SU-DHL-6 (cell line): ENCODE measurements at regions not wholly inside any gene's neighbourhood (a gene's known extent, or its start where the extent isn't known, plus 50 kb on each side); places are given as distances from the start of the nearest gene placed in this dataset.

Experiments used
- H2AFZ ChIP-seq: fragments of 200-600 bp; sonication (generic); 2 replicates; pipeline ENCODE4 v1.6.1; 2014; ENCODE audit warnings: low read depth, mild to moderate bottlenecking, moderate library complexity, mixed read lengths, antibody characterized with exemption, low read length; ENCODE audit not compliant: severe bottlenecking
- H3F3A ChIP-seq: fragments of 200-600 bp; shearing (Covaris generic); 2 replicates; pipeline ENCODE4 v1.6.0; 2016; ENCODE audit warnings: antibody characterized with exemption, mild to moderate bottlenecking; ENCODE audit not compliant: insufficient read depth
- H3K27ac ChIP-seq: fragments of 200-600 bp; sonication (generic); 2 replicates; pipeline ENCODE4 v1.5.1; 2016; ENCODE audit warnings: low read depth, mild to moderate bottlenecking, low read length, moderate library complexity, mixed read lengths
- H3K27me3 ChIP-seq: fragments of 200-600 bp; sonication (generic), shearing (Covaris generic); 2 replicates; pipeline ENCODE4 v1.6.0; 2014; ENCODE audit warnings: mild to moderate bottlenecking, low read length
- H3K36me3 ChIP-seq: fragments of 200-600 bp; sonication (generic); 2 replicates; pipeline ENCODE4 v1.6.1; 2014; ENCODE audit warnings: mild to moderate bottlenecking, low read length, mixed read lengths
- H3K4me2 ChIP-seq: fragments of 300-600, 200-600 bp; shearing (Covaris generic), sonication (generic); 2 replicates; pipeline ENCODE4 v1.6.0; 2014; ENCODE audit warnings: low read length, low read depth, mild to moderate bottlenecking; ENCODE audit not compliant: poor library complexity, severe bottlenecking
- H3K4me3 ChIP-seq: fragments of 200-600 bp; sonication (generic); 2 replicates; pipeline ENCODE4 v1.5.1; 2014; ENCODE audit warnings: antibody characterized with exemption, low read length, mild to moderate bottlenecking, mixed read lengths; ENCODE audit not compliant: insufficient read depth, poor library complexity, severe bottlenecking
- H3K79me2 ChIP-seq: fragments of 200-600 bp; sonication (generic); 2 replicates; pipeline ENCODE4 v1.6.1; 2014; ENCODE audit warnings: mild to moderate bottlenecking, low read length, moderate library complexity; ENCODE audit not compliant: insufficient read depth
- H3K9ac ChIP-seq: fragments of 200-600 bp; sonication (generic); 2 replicates; pipeline ENCODE4 v1.7.0; 2014; ENCODE audit warnings: mild to moderate bottlenecking, low read length
- H3K9me2 ChIP-seq: fragments of 200-600 bp; sonication (generic); replicated peaks from 2 replicates; pipeline ENCODE4 v1.6.1; 2014; ENCODE audit warnings: low read length; ENCODE audit not compliant: insufficient read depth
- H3K9me3 ChIP-seq: fragments of 200-600 bp; sonication (generic); 2 replicates; pipeline ENCODE4 v1.6.1; 2014; ENCODE audit warnings: low read length, mixed read lengths; ENCODE audit not compliant: insufficient read depth
- H4K20me1 ChIP-seq: fragments of 200-600 bp; sonication (generic); 2 replicates; pipeline ENCODE4 v1.6.1; 2014; ENCODE audit warnings: low read depth, mild to moderate bottlenecking, antibody characterized with exemption, low read length, moderate library complexity, mixed read lengths
- CTCF ChIP-seq: fragments of 200-600 bp; sonication (generic); IDR thresholded peaks from one replicate; pipeline ENCODE4 v1.5.1; 2017; ENCODE audit warnings: antibody characterized with exemption, mild to moderate bottlenecking, low read length, moderate library complexity; ENCODE audit not compliant: insufficient read depth, poor library complexity, severe bottlenecking
- EZH2phosphoT487 ChIP-seq: fragments of 200-600 bp; sonication (generic), shearing (Covaris generic); conservative IDR thresholded peaks from 2 replicates; pipeline ENCODE4 v1.6.1; 2018; ENCODE audit warnings: mild to moderate bottlenecking, antibody characterized with exemption, low read length, moderate library complexity, mixed read lengths

- Histone ChIP-seq H3K9me3 (no peaks in the 10 kb centered on the region), H3K36me3 (no peaks in the 10 kb centered on the region), H3K9ac (no peak overlapping the region), H3K27ac (no peak overlapping the region), H3F3A (no peaks in the 10 kb centered on the region), H3K27me3 (no peaks in the 10 kb centered on the region), H2AFZ (no peak overlapping the region), H3K9me2 (no peaks in the 10 kb centered on the region), H3K4me2 (no peak overlapping the region), H4K20me1 (no peaks in the 10 kb centered on the region), H3K4me3 (no peak overlapping the region), H3K79me2 (no peaks in the 10 kb centered on the region)
- no peak for TF ChIP-seq EZH2phosphoT487
- no peak for TF ChIP-seq CTCF
Observed at GRCh38 chr7:106187613-106188350, 75.7 kb upstream of the SYPL1 start.

GRCh38 chr7:106185719-106186118 is 73.6 kb upstream of the SYPL1 start:
- Histone ChIP-seq H3K4me2 (no peak overlapping the region), H3K36me3 (no peaks in the 10 kb centered on the region), H3K27ac (no peak overlapping the region), H3K79me2 (no peaks in the 10 kb centered on the region), H4K20me1 (no peaks in the 10 kb centered on the region), H3K27me3 (no peaks in the 10 kb centered on the region), H2AFZ (no peak overlapping the region), H3K9me3 (no peaks in the 10 kb centered on the region), H3K4me3 (no peak overlapping the region), H3K9me2 (no peaks in the 10 kb centered on the region), H3F3A (no peaks in the 10 kb centered on the region), H3K9ac (no peak overlapping the region)
- no peak for TF ChIP-seq EZH2phosphoT487
- TF ChIP-seq CTCF: no peak

DNA sequence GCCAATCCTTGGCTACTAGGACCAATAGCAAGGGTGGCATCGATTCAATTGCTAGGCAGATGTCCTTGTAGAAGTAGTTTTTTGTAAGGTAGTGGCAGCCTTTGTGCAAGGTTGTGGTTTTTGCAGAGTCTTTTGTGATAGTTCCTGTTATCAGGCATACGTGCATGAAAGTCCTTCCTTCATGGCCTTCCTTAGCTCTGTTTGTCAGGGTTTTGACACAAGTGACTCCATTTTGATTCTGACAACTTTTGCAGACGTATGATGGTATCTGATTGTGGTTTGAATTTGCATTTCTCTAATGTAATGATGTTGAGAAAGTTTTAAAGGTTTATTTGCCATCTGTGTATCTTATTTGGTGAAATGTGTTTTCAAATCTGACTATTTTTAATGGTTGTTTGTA is 71.8 kb upstream of the SYPL1 start:
- H3K79me2 ChIP-seq: no peaks in the 10 kb centered on the region
- H3K9me3 ChIP-seq: no peaks in the 10 kb centered on the region
- no peaks in the 10 kb centered on the region for H3F3A ChIP-seq
- TF ChIP-seq CTCF (no peak), EZH2phosphoT487 (no peak)
- H3K9ac ChIP-seq: no peak overlapping the region
- no peak overlapping the region for H3K27ac ChIP-seq
- no peak overlapping the region for H3K4me2 ChIP-seq
- no peaks in the 10 kb centered on the region for H3K36me3 ChIP-seq
- no peak overlapping the region for H2AFZ ChIP-seq
- H3K4me3 ChIP-seq: no peak overlapping the region
- no peaks in the 10 kb centered on the region for H4K20me1 ChIP-seq
- H3K9me2 ChIP-seq: no peaks in the 10 kb centered on the region
- H3K27me3 ChIP-seq: no peaks in the 10 kb centered on the region
